ENCODE measurements at regions not wholly inside any gene's neighbourhood (a gene's known extent, or its start where the extent isn't known, plus 50 kb on each side); places are given as distances from the start of the nearest gene placed in this dataset.

DNA sequence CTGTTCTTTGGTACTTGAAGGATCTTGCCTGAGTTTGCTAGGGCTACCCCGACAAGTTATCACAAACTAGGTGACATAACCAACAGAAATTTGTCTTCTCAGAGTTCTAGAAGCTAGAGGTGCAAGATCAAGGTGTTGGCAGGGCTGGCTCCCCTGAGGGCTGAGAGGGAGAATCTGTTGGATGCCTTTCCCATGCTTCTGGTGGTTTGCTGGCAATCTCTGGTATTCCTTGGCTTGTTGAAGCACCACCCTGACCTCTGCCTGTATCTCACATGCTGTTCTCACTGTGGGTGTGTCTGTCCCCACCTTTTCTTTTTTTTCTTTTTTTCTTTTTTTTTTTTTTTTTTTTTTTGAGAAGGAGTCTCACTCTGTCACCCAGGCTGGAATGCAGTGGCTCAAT, 81.2 kb downstream of the VCPKMT start:
- TF ChIP-seq CSRNP3 (CRISPR knock-in tag; IDR thresholded peaks at IDR 0.05): no peak
- TF ChIP-seq RARB (CRISPR knock-in tag; IDR thresholded peaks at IDR 0.05): no peak
- no peak for TF ChIP-seq TCF4 (CRISPR knock-in tag; IDR thresholded peaks at IDR 0.05; ENCODE audit: borderline replicate concordance)
- TF ChIP-seq ISL1 (CRISPR knock-in tag; IDR thresholded peaks at IDR 0.05): no peak
- TF ChIP-seq ZNF565 (CRISPR knock-in tag; conservative IDR thresholded peaks at IDR 0.05; ENCODE audit: low read depth): no peak
- no peak for TF ChIP-seq TSHZ2 (CRISPR knock-in tag; IDR thresholded peaks at IDR 0.05)
- no peak for TF ChIP-seq POU6F1 (CRISPR knock-in tag; IDR thresholded peaks at IDR 0.05; ENCODE audit: borderline replicate concordance, low read depth)
- no peak for TF ChIP-seq CSDC2 (CRISPR knock-in tag; IDR thresholded peaks at IDR 0.05)
- no peak for TF ChIP-seq PPARA (CRISPR knock-in tag; IDR thresholded peaks at IDR 0.05; ENCODE audit: borderline replicate concordance)
- no peak for TF ChIP-seq ZNF8 (CRISPR knock-in tag; IDR thresholded peaks at IDR 0.05)
- no peak for TF ChIP-seq BACH2 (CRISPR knock-in tag; IDR thresholded peaks at IDR 0.05; ENCODE audit: borderline replicate concordance)
- no peak for TF ChIP-seq ZFP3 (CRISPR knock-in tag; IDR thresholded peaks at IDR 0.05)
- ATAC-seq: no peak

- ATAC-seq: no peak
- TF ChIP-seq ARNTL (CRISPR knock-in tag; IDR thresholded peaks at IDR 0.05; ENCODE audit: borderline replicate concordance, low read depth) (no peak), TOX (CRISPR knock-in tag; IDR thresholded peaks at IDR 0.05; ENCODE audit: borderline replicate concordance) (no peak), TSHZ2 (CRISPR knock-in tag; IDR thresholded peaks at IDR 0.05) (no peak), ESRRG (CRISPR knock-in tag; IDR thresholded peaks at IDR 0.05) (no peak), ISL1 (CRISPR knock-in tag; IDR thresholded peaks at IDR 0.05) (no peak), GLIS3 (CRISPR knock-in tag; IDR thresholded peaks at IDR 0.05) (no peak), ZNF565 (CRISPR knock-in tag; conservative IDR thresholded peaks at IDR 0.05; ENCODE audit: low read depth) (no peak), ZNF8 (CRISPR knock-in tag; IDR thresholded peaks at IDR 0.05) (no peak), ZNF70 (CRISPR knock-in tag; IDR thresholded peaks at IDR 0.05) (no peak), CREB5 (CRISPR knock-in tag; IDR thresholded peaks at IDR 0.05; ENCODE audit: low read depth) (no peak), ZFP3 (CRISPR knock-in tag; IDR thresholded peaks at IDR 0.05) (no peak), RARB (CRISPR knock-in tag; IDR thresholded peaks at IDR 0.05) (no peak), CSRNP3 (CRISPR knock-in tag; IDR thresholded peaks at IDR 0.05) (no peak), OSR1 (CRISPR knock-in tag; IDR thresholded peaks at IDR 0.05) (no peak), TCF4 (CRISPR knock-in tag; IDR thresholded peaks at IDR 0.05; ENCODE audit: borderline replicate concordance) (no peak), CSDC2 (CRISPR knock-in tag; IDR thresholded peaks at IDR 0.05) (no peak), PPARA (CRISPR knock-in tag; IDR thresholded peaks at IDR 0.05; ENCODE audit: borderline replicate concordance) (no peak), POU6F1 (CRISPR knock-in tag; IDR thresholded peaks at IDR 0.05; ENCODE audit: borderline replicate concordance, low read depth) (no peak), ZC3H10 (CRISPR knock-in tag; IDR thresholded peaks at IDR 0.05) (no peak)
- TF ChIP-seq, protein P1, sequence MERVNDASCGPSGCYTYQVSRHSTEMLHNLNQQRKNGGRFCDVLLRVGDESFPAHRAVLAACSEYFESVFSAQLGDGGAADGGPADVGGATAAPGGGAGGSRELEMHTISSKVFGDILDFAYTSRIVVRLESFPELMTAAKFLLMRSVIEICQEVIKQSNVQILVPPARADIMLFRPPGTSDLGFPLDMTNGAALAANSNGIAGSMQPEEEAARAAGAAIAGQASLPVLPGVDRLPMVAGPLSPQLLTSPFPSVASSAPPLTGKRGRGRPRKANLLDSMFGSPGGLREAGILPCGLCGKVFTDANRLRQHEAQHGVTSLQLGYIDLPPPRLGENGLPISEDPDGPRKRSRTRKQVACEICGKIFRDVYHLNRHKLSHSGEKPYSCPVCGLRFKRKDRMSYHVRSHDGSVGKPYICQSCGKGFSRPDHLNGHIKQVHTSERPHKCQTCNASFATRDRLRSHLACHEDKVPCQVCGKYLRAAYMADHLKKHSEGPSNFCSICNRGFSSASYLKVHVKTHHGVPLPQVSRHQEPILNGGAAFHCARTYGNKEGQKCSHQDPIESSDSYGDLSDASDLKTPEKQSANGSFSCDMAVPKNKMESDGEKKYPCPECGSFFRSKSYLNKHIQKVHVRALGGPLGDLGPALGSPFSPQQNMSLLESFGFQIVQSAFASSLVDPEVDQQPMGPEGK (CRISPR knock-in tag; IDR thresholded peaks at IDR 0.05; ENCODE audit: borderline replicate concordance): no peak
Observed at GRCh38 chr14:50036211-50036610, 80.2 kb downstream of the VCPKMT start.
